Colon (tissue), 2 donors: ENCODE measurements at regions not wholly inside any gene's neighbourhood (a gene's known extent, or its start where the extent isn't known, plus 50 kb on each side); places are given as distances from the start of the nearest gene placed in this dataset.

Experiments used
- FAIRE-seq: peaks from 2 replicates; lab custom pipeline; 2012; peaks lifted over from hg19 to GRCh38; lab: Jason Lieb, UNC
- donor health status: control.
- donor health status: control.

- no peak for FAIRE-seq
These were observed 455.4 kb upstream of the ARGLU1 start for GRCh38 chr13:107023335-107023734.

GRCh38 chr13:107020393-107020792 is 452.5 kb upstream of the ARGLU1 start:
- FAIRE-seq: no peak

- no peak for FAIRE-seq
These were observed 450.3 kb upstream of the ARGLU1 start for GRCh38 chr13:107018285-107018684.

- no peak for FAIRE-seq
These were observed 438.7 kb upstream of the ARGLU1 start for GRCh38 chr13:107006661-107007060.

- no peak for FAIRE-seq
These were observed 437.6 kb upstream of the ARGLU1 start for GRCh38 chr13:107005577-107005976.

GRCh38 chr13:107003911-107004310 is 436.0 kb upstream of the ARGLU1 start:
- FAIRE-seq: no peak

- FAIRE-seq: no peak
These were observed 430.7 kb upstream of the ARGLU1 start for GRCh38 chr13:106998664-106999063.

GRCh38 chr13:106997696-106998095 is 429.8 kb upstream of the ARGLU1 start:
- no peak for FAIRE-seq

- FAIRE-seq: no peak
These were observed 429.1 kb upstream of the ARGLU1 start for GRCh38 chr13:106996867-106997618.

- no peak for FAIRE-seq
These were observed 422.7 kb upstream of the ARGLU1 start for GRCh38 chr13:106990594-106990993.

GRCh38 chr13:106989876-106990275 is 421.9 kb upstream of the ARGLU1 start:
- no peak for FAIRE-seq

GRCh38 chr13:106987427-106987785 is 419.5 kb upstream of the ARGLU1 start:
- no peak for FAIRE-seq

- no peak for FAIRE-seq
These were observed 418.9 kb upstream of the ARGLU1 start for GRCh38 chr13:106986687-106987426.

- FAIRE-seq: no peak
These were observed 418.1 kb upstream of the ARGLU1 start for GRCh38 chr13:106986033-106986484.

- no peak for FAIRE-seq
These were observed 417.5 kb upstream of the ARGLU1 start for GRCh38 chr13:106985481-106985880.

- no peak for FAIRE-seq
These were observed 413.1 kb upstream of the ARGLU1 start for GRCh38 chr13:106981051-106981450.

- FAIRE-seq: no peak
These were observed 399.5 kb upstream of the ARGLU1 start for GRCh38 chr13:106967391-106967790.

- no peak for FAIRE-seq
These were observed 395.2 kb upstream of the ARGLU1 start for GRCh38 chr13:106963151-106963550.

GRCh38 chr13:106961651-106962050 is 393.7 kb upstream of the ARGLU1 start:
- no peak for FAIRE-seq

- no peak for FAIRE-seq
These were observed 393.3 kb upstream of the ARGLU1 start for GRCh38 chr13:106961216-106961615.

- no peak for FAIRE-seq
These were observed 390.7 kb upstream of the ARGLU1 start for GRCh38 chr13:106958621-106959048.

- no peak for FAIRE-seq
These were observed 374.6 kb upstream of the ARGLU1 start for GRCh38 chr13:106942563-106942962.

- FAIRE-seq: no peak
These were observed 373.8 kb upstream of the ARGLU1 start for GRCh38 chr13:106941779-106942178.

GRCh38 chr13:106927421-106927820 is 359.5 kb upstream of the ARGLU1 start:
- no peak for FAIRE-seq
